Cardiac fibroblast (primary cell): ENCODE measurements at regions not wholly inside any gene's neighbourhood (a gene's known extent, or its start where the extent isn't known, plus 50 kb on each side); places are given as distances from the start of the nearest gene placed in this dataset.

Source experiments
- DNase-seq, 2 donors: peaks; one replicate each; pipeline versions ENCODE4 v3.0.0 to v3.0.0-alpha.2; 2010; ENCODE audit warnings: low read depth in 2 of 2
- H3K4me3 ChIP-seq, 2 donors: replicated peaks in 1 of 2; 1 replicate in 1 of 2; 2 replicates in 1 of 2; pipeline ENCODE4 v1.5.1; 2011; ENCODE audit warnings: low read depth in 2 of 2, low read length in 2 of 2, mild to moderate bottlenecking in 2 of 2, moderate library complexity in 1 of 2
- TF ChIP-seq, protein P1 (sequence below): IDR thresholded peaks from one replicate; pipeline ENCODE4 v1.5.1; 2011; ENCODE audit warnings: low read depth, mild to moderate bottlenecking, low read length, inconsistent platforms

DNA sequence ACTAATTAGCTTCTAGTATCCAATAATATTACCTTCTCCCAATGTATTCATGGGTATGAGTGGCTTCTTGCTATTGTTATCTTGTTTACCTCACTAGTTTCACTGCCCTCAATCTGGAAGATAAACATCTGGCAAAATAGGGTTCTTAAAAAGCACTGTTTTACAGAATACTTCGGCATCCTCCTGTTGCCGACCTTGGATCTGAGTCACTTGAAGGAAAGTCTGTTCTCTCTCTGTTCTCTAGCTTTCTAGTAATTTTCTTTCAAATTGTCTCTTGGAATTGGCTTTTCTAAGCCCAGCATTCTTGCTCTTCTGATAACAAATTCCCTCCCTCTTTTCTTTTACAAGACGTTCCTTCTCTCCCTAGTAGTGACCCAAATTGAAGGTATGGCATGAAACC, 189.5 kb downstream of the KITLG start:
- DNase-seq = peak in 1 of 2 donors; percentile 32
- no peak overlapping the region for H3K4me3 ChIP-seq
- TF ChIP-seq, protein P1, sequence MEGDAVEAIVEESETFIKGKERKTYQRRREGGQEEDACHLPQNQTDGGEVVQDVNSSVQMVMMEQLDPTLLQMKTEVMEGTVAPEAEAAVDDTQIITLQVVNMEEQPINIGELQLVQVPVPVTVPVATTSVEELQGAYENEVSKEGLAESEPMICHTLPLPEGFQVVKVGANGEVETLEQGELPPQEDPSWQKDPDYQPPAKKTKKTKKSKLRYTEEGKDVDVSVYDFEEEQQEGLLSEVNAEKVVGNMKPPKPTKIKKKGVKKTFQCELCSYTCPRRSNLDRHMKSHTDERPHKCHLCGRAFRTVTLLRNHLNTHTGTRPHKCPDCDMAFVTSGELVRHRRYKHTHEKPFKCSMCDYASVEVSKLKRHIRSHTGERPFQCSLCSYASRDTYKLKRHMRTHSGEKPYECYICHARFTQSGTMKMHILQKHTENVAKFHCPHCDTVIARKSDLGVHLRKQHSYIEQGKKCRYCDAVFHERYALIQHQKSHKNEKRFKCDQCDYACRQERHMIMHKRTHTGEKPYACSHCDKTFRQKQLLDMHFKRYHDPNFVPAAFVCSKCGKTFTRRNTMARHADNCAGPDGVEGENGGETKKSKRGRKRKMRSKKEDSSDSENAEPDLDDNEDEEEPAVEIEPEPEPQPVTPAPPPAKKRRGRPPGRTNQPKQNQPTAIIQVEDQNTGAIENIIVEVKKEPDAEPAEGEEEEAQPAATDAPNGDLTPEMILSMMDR = no peak

DNA sequence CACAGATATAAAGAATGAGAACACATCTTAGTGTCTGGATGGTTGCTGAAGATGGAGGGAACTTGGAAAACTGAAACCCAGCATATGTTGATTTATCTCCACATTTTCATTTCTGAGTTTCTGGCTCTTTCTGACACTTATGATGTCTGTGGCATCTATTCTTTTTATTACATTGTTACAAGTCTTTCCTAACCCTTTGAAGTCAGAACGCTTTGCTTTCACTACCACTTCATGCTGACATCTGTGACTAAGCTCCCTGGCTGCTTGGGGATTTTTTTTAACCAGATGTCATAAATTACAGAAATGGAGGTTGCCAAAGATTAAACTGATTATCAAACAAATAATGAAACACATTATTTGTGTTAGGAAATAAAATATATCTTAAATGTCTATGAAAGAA, 188.7 kb downstream of the KITLG start:
- TF ChIP-seq, protein P1 = no peak
- peak; percentile 92 to 94 for DNase-seq

DNA sequence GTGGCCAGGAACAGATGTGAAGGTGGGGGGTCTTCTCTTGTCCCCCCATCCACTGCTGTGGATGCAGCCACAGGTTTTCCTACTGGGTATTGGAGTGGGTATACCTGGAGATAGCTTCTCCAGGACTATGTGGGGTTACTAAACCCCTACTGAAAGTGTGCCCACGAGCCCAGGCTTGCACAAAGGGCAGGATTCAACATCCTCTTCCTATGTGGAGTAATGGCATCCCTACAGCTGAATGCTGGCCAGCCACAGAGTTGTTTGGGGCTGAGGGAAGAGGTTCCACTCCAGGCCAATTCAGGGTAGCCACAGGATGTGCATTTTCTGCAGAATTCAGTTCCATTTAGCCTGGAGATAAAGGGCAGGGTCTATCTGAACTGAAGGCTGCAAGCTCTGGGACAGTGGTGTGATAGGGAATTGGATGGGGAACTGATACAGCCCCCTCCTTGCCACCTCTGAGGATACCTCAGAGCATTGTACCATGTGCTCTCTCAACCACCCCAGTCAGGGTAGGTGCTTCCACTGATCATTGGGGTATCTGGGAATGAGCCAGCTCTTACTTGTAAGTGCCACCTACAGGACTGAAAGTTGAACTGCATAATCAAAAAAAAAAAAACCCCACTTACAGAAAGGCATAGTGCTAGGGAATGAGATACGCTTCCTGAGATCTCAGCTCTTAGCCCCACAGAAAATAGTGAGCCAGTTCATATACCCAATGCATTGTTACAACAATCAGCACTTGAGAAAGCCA, 187.1 kb downstream of the KITLG start:
- no peak overlapping the region for H3K4me3 ChIP-seq
- peak; percentile 43 to 74 for DNase-seq
- TF ChIP-seq, protein P1 = peak; percentile 52

More for the DNA sequence above, 188.7 kb downstream of the KITLG start:
- H3K4me3 ChIP-seq = no peak overlapping the region

DNA sequence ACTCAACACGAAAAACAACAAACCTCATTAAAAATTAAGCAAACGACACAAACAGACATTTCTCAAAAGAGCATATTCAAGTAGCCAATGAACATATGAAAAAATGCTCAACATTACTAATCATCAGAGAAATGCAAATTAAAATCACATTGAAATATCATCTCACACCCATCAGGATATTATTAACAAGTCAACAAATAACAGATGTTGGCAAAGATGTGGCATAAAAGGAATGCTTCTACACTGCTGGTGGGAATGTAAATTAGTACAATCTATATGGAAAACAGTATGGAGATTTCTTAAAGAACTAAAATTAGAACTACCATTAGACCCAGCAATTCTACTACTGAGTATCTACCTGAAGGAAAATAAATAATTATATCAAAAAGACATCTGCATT, 182.2 kb downstream of the KITLG start:
- DNase-seq = no peak
- no peak overlapping the region for H3K4me3 ChIP-seq
- TF ChIP-seq, protein P1 = no peak

DNA sequence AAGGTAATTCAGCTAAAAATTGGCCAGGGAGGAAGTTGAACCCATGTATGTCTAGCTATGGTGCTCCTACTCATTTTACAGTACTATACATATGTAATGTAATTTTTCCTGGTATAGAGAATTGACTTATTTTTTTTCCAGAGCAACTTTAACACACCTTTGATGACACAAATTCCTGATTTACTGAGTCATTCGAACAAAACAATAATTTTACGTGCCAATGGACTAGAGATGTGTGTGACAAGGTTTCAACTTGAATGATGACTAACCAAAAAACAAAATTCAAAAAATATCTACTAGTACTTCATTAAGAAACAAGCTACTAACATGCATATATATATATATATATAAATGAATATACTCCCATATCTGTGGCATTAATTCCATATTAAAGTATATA, 180.5 kb downstream of the KITLG start:
- no peak for DNase-seq
- H3K4me3 ChIP-seq = no peak overlapping the region
- TF ChIP-seq, protein P1 = no peak

DNA sequence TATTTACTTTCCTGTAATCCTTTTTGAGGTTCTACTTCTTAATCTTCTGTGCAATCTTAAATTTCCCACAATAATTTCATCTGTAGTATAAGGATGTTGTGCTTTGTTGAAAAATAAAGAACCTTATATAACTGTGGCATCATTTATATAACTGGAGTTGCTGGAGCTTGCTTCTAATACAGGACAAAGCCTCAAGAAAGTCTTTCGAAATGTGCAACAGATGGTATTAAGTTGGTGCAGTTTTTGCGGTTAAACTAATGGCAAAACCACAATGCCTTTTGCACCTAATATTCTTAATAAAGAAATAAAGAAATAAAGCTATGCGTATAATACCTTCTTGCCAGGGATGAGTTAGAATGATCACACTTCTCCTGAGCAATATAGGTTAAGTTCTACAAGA, 180.0 kb downstream of the KITLG start:
- no peak for DNase-seq
- H3K4me3 ChIP-seq = no peak overlapping the region
- TF ChIP-seq, protein P1 = no peak

DNA sequence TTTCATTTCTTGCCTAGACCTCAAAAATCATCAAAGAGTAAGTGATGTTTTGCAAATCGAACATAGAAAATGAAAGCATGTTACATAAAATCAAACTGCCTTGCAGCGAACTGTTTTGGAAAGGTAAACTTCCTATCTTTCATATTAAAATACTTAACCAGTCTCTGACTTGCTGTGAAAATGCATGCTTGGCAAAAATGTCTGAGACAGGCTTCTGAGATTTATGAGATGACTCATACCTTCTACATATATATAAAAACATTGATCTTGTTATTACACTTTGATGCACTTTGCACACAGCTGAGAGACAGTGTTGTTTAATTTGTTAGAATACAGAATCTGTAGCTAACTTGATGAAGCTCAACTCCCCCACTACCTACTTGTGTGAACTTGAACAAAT, 179.1 kb downstream of the KITLG start:
- H3K4me3 ChIP-seq = no peak overlapping the region
- TF ChIP-seq, protein P1 = no peak
- peak in 1 of 2 donors; percentile 41 for DNase-seq
